ENCODE measurements at regions not wholly inside any gene's neighbourhood (a gene's known extent, or its start where the extent isn't known, plus 50 kb on each side); places are given as distances from the start of the nearest gene placed in this dataset.

- H3K36me3 Mint-ChIP-seq = no peaks in the 10 kb centered on the region
- DNase-seq (ENCODE audit: low spot score) = no peak
Observed at GRCh38 chr9:73995836-73996235, 501.3 kb upstream of the RORB start.

GRCh38 chr9:73996844-73997243, 500.3 kb upstream of the RORB start:
- ATAC-seq (no peak), DNase-seq (ENCODE audit: low spot score) (no peak)
- Mint-ChIP-seq H3K4me1 (ENCODE audit: low read depth in 2 of 2) (no peaks in the 10 kb centered on the region), H3K4me3 (no peak overlapping the region), H3K27me3 (no peaks in the 10 kb centered on the region), H3K9me3 (peaks cover 6% of the 10 kb centered on the region), H3K27ac (no peak overlapping the region), H3K36me3 (no peaks in the 10 kb centered on the region)

More at GRCh38 chr9:73995836-73996235, 501.3 kb upstream of the RORB start:
- H3K9me3 Mint-ChIP-seq = peaks cover 7% of the 10 kb centered on the region
- ATAC-seq = no peak
- no peaks in the 10 kb centered on the region for H3K4me1 Mint-ChIP-seq (ENCODE audit: low read depth in 2 of 2)
- H3K4me3 Mint-ChIP-seq = no peak overlapping the region
- H3K27ac Mint-ChIP-seq = no peak overlapping the region
- no peaks in the 10 kb centered on the region for H3K27me3 Mint-ChIP-seq

GRCh38 chr9:74001382-74001781, 495.8 kb upstream of the RORB start:
- DNase-seq (ENCODE audit: low spot score) (no peak), ATAC-seq (no peak)
- Mint-ChIP-seq H3K27me3 (no peaks in the 10 kb centered on the region), H3K4me1 (ENCODE audit: low read depth in 2 of 2) (no peaks in the 10 kb centered on the region), H3K9me3 (no peaks in the 10 kb centered on the region), H3K27ac (no peak overlapping the region), H3K4me3 (no peak overlapping the region), H3K36me3 (no peaks in the 10 kb centered on the region)

GRCh38 chr9:74006935-74007334, 490.2 kb upstream of the RORB start:
- DNase-seq (ENCODE audit: low spot score) (no peak), ATAC-seq (no peak)
- Mint-ChIP-seq H3K36me3 (no peaks in the 10 kb centered on the region), H3K9me3 (no peaks in the 10 kb centered on the region), H3K27me3 (no peaks in the 10 kb centered on the region), H3K27ac (no peak overlapping the region), H3K4me1 (ENCODE audit: low read depth in 2 of 2) (no peaks in the 10 kb centered on the region), H3K4me3 (no peak overlapping the region)

GRCh38 chr9:74007833-74008232, 489.3 kb upstream of the RORB start:
- ATAC-seq (no peak), DNase-seq (ENCODE audit: low spot score) (no peak)
- Mint-ChIP-seq H3K4me3 (no peak overlapping the region), H3K36me3 (no peaks in the 10 kb centered on the region), H3K27me3 (no peaks in the 10 kb centered on the region), H3K27ac (no peak overlapping the region), H3K9me3 (no peaks in the 10 kb centered on the region), H3K4me1 (ENCODE audit: low read depth in 2 of 2) (no peaks in the 10 kb centered on the region)

GRCh38 chr9:74016004-74016403, 481.1 kb upstream of the RORB start:
- H3K9me3 Mint-ChIP-seq = peaks cover 9% of the 10 kb centered on the region
- no peak overlapping the region for H3K4me3 Mint-ChIP-seq
- no peak for ATAC-seq
- DNase-seq (ENCODE audit: low spot score) = no peak
- no peak overlapping the region for H3K27ac Mint-ChIP-seq
- H3K4me1 Mint-ChIP-seq (ENCODE audit: low read depth in 2 of 2) = no peaks in the 10 kb centered on the region
- peaks cover 32% of the 10 kb centered on the region for H3K36me3 Mint-ChIP-seq
- H3K27me3 Mint-ChIP-seq = peaks cover 0 to 9% of the 10 kb centered on the region in 2 donors

- H3K9me3 Mint-ChIP-seq = peaks cover 8% of the 10 kb centered on the region
- peaks cover 7% of the 10 kb centered on the region for H3K36me3 Mint-ChIP-seq
- H3K4me1 Mint-ChIP-seq (ENCODE audit: low read depth in 2 of 2) = peaks cover 8 to 16% of the 10 kb centered on the region in 2 donors
- no peaks in the 10 kb centered on the region for H3K27me3 Mint-ChIP-seq
- no peak overlapping the region for H3K27ac Mint-ChIP-seq
- ATAC-seq (no peak), DNase-seq (ENCODE audit: low spot score) (no peak)
- no peak overlapping the region for H3K4me3 Mint-ChIP-seq
Observed at GRCh38 chr9:74025402-74025925, 471.7 kb upstream of the RORB start.

GRCh38 chr9:74032421-74032820, 464.7 kb upstream of the RORB start:
- peaks cover 11% of the 10 kb centered on the region for H3K9me3 Mint-ChIP-seq
- H3K27ac Mint-ChIP-seq = peak overlapping the region in 1 of 2 donors; percentile 7
- no peaks in the 10 kb centered on the region for H3K27me3 Mint-ChIP-seq
- H3K36me3 Mint-ChIP-seq = peaks cover 10% of the 10 kb centered on the region
- no peak overlapping the region for H3K4me3 Mint-ChIP-seq
- no peak for ATAC-seq
- DNase-seq (ENCODE audit: low spot score) = no peak
- peaks cover 27 to 47% of the 10 kb centered on the region in 2 donors for H3K4me1 Mint-ChIP-seq (ENCODE audit: low read depth in 2 of 2)

GRCh38 chr9:74035786-74036185, 461.3 kb upstream of the RORB start:
- peaks cover 16 to 33% of the 10 kb centered on the region in 2 donors for H3K4me1 Mint-ChIP-seq (ENCODE audit: low read depth in 2 of 2)
- peak overlapping the region; percentile 60 for H3K4me3 Mint-ChIP-seq
- no peaks in the 10 kb centered on the region for H3K27me3 Mint-ChIP-seq
- no peak for DNase-seq (ENCODE audit: low spot score)
- peaks cover 10% of the 10 kb centered on the region for H3K36me3 Mint-ChIP-seq
- H3K27ac Mint-ChIP-seq = peak overlapping the region; percentile 99 to 100
- H3K9me3 Mint-ChIP-seq = peaks cover 9% of the 10 kb centered on the region
- peak in 1 of 2 donors; percentile 73 for ATAC-seq

- DNase-seq (ENCODE audit: low spot score) (peak; percentile 60), ATAC-seq (peak; percentile 90 to 95)
- no peaks in the 10 kb centered on the region for H3K27me3 Mint-ChIP-seq
- peaks cover 14 to 30% of the 10 kb centered on the region in 2 donors for H3K4me1 Mint-ChIP-seq (ENCODE audit: low read depth in 2 of 2)
- H3K4me3 Mint-ChIP-seq = peak overlapping the region; percentile 85
- H3K27ac Mint-ChIP-seq = peak overlapping the region; percentile 99 to 100
- peaks cover 14% of the 10 kb centered on the region for H3K36me3 Mint-ChIP-seq
- peaks cover 9% of the 10 kb centered on the region for H3K9me3 Mint-ChIP-seq
Observed at GRCh38 chr9:74036549-74037231, 460.4 kb upstream of the RORB start.

GRCh38 chr9:74037274-74037673, 459.9 kb upstream of the RORB start:
- Mint-ChIP-seq H3K27ac (peak overlapping the region; percentile 99 to 100), H3K9me3 (peaks cover 11% of the 10 kb centered on the region), H3K4me3 (peak overlapping the region; percentile 85), H3K4me1 (ENCODE audit: low read depth in 2 of 2) (peaks cover 14 to 28% of the 10 kb centered on the region in 2 donors), H3K36me3 (peaks cover 14% of the 10 kb centered on the region), H3K27me3 (no peaks in the 10 kb centered on the region)
- no peak for ATAC-seq
- no peak for DNase-seq (ENCODE audit: low spot score)

GRCh38 chr9:74041588-74041987, 455.5 kb upstream of the RORB start:
- H3K9me3 Mint-ChIP-seq = peaks cover 9% of the 10 kb centered on the region
- H3K4me3 Mint-ChIP-seq = no peak overlapping the region
- H3K4me1 Mint-ChIP-seq (ENCODE audit: low read depth in 2 of 2) = peaks cover 4 to 9% of the 10 kb centered on the region in 2 donors
- ATAC-seq (no peak), DNase-seq (ENCODE audit: low spot score) (no peak)
- peaks cover 6% of the 10 kb centered on the region for H3K36me3 Mint-ChIP-seq
- H3K27me3 Mint-ChIP-seq = no peaks in the 10 kb centered on the region
- H3K27ac Mint-ChIP-seq = no peak overlapping the region

- no peak overlapping the region for H3K4me3 Mint-ChIP-seq
- H3K27me3 Mint-ChIP-seq = no peaks in the 10 kb centered on the region
- ATAC-seq = no peak
- no peak for DNase-seq (ENCODE audit: low spot score)
- H3K27ac Mint-ChIP-seq = no peak overlapping the region
- H3K36me3 Mint-ChIP-seq = peaks cover 4% of the 10 kb centered on the region
- H3K9me3 Mint-ChIP-seq = peaks cover 6% of the 10 kb centered on the region
- H3K4me1 Mint-ChIP-seq (ENCODE audit: low read depth in 2 of 2) = no peaks in the 10 kb centered on the region
Observed at GRCh38 chr9:74044844-74045243, 452.3 kb upstream of the RORB start.

- Mint-ChIP-seq H3K9me3 (peaks cover 4% of the 10 kb centered on the region), H3K36me3 (peaks cover 16% of the 10 kb centered on the region), H3K27me3 (no peaks in the 10 kb centered on the region), H3K4me1 (ENCODE audit: low read depth in 2 of 2) (no peaks in the 10 kb centered on the region), H3K4me3 (no peak overlapping the region), H3K27ac (no peak overlapping the region)
- ATAC-seq = no peak
- DNase-seq (ENCODE audit: low spot score) = no peak
Observed at GRCh38 chr9:74056023-74056422, 441.1 kb upstream of the RORB start.

All from natural killer cell treated with Interleukin-12 subunit alpha and Interleukin-12 subunit beta and Interleukin-15 and Interleukin-18, amount 100 ng/mL, for 72 hours (primary cell).